CD4-positive, alpha-beta T cell (primary cell): ENCODE measurements at regions not wholly inside any gene's neighbourhood (a gene's known extent, or its start where the extent isn't known, plus 50 kb on each side); places are given as distances from the start of the nearest gene placed in this dataset.

ENCODE experiments used
- ATAC-seq: fragments of 200-7000 bp; cut with Tn5 transposase; one replicate; pipeline ENCODE4 v1.10.0; 2022; ENCODE audit warnings: mild to moderate bottlenecking; ENCODE audit not compliant: poor library complexity
- CTCF ChIA-PET: fragments of 350-600 bp; sonication (Branson Sonifier 250); formaldehyde crosslinking; loops from one replicate; lab custom pipeline; 2021; ENCODE audit warnings: antibody characterized with exemption, inconsistent platforms; lab: Charles Lee
- POLR2A ChIA-PET: fragments of 350-600 bp; sonication (Branson Sonifier 250); formaldehyde crosslinking; loops from one replicate; lab custom pipeline; 2021; ENCODE audit warnings: antibody characterized with exemption, inconsistent platforms; lab: Charles Lee
- DNase-seq, 14 experiments: peaks; one replicate each; pipeline ENCODE4 v3.0.0-alpha.2; 2013 to 2020; ENCODE audit warnings: mixed read lengths in 2 of 14
- H3K27ac ChIP-seq, 2 donors: one replicate each; pipeline versions ENCODE4 v1.5.1 to v1.7.0; 2013; ENCODE audit warnings: low read length in 2 of 2, low read depth in 1 of 2, mild to moderate bottlenecking in 1 of 2
- H3K27me3 ChIP-seq, 2 experiments: 1 replicate in 1 of 2; 2 replicates in 1 of 2; pipeline versions ENCODE4 v1.6.1 to v1.7.0; 2013; ENCODE audit warnings: low read length in 2 of 2, control low read depth in 1 of 2, mild to moderate bottlenecking in 1 of 2, moderate library complexity in 1 of 2; ENCODE audit not compliant: insufficient read depth in 2 of 2, control insufficient read depth in 1 of 2
- H3K36me3 ChIP-seq: one replicate; pipeline ENCODE4 v1.6.1; 2013; ENCODE audit warnings: low read length, control low read depth; ENCODE audit not compliant: insufficient read depth
- H3K4me1 ChIP-seq: one replicate; pipeline ENCODE4 v1.6.1; 2013; ENCODE audit warnings: low read length, control low read depth; ENCODE audit not compliant: insufficient read depth
- H3K4me3 ChIP-seq: one replicate; pipeline ENCODE4 v1.5.1; 2013; ENCODE audit warnings: mild to moderate bottlenecking, low read length, moderate library complexity
- H3K9me3 ChIP-seq, 2 experiments: 1 replicate in 1 of 2; 2 replicates in 1 of 2; pipeline versions ENCODE4 v1.6.1 to v1.7.0; 2013; ENCODE audit warnings: low read length in 2 of 2, mild to moderate bottlenecking in 2 of 2, control low read depth in 1 of 2, moderate library complexity in 1 of 2; ENCODE audit not compliant: control insufficient read depth in 1 of 2, insufficient read depth in 1 of 2
- H3K27ac Mint-ChIP-seq: one replicate; pipeline ENCODE4 v1.8.0; 2020; ENCODE audit warnings: mixed read lengths
- H3K27me3 Mint-ChIP-seq: one replicate; pipeline ENCODE4 v1.8.0; 2021; ENCODE audit warnings: mixed read lengths
- H3K36me3 Mint-ChIP-seq: one replicate; pipeline ENCODE4 v1.8.0; 2021; ENCODE audit warnings: low read depth, mixed read lengths
- H3K4me1 Mint-ChIP-seq: one replicate; pipeline ENCODE4 v1.8.0; 2021; ENCODE audit warnings: low read depth, mixed read lengths
- H3K4me3 Mint-ChIP-seq: one replicate; pipeline ENCODE4 v1.8.0; 2020; ENCODE audit warnings: mild to moderate bottlenecking, mixed read lengths
- H3K9me3 Mint-ChIP-seq: one replicate; pipeline ENCODE4 v1.8.0; 2020; ENCODE audit warnings: mixed read lengths
- CTCF ChIP-seq: fragments of 200-600 bp; IDR thresholded peaks from one replicate; pipeline ENCODE4 v1.8.0; 2022; ENCODE audit warnings: antibody characterized with exemption, mild to moderate bottlenecking
- intact Hi-C, 2 experiments: fragments of 100-400 bp; cut with DNase I in 1 of 2; cut with micrococcal nuclease in 1 of 2; formaldehyde crosslinking; loops; one replicate each; pipeline versions ENCODE4 v1.15.1 to v1.9.0; 2023 to 2025; cut with DNase I, micrococcal nuclease

DNA sequence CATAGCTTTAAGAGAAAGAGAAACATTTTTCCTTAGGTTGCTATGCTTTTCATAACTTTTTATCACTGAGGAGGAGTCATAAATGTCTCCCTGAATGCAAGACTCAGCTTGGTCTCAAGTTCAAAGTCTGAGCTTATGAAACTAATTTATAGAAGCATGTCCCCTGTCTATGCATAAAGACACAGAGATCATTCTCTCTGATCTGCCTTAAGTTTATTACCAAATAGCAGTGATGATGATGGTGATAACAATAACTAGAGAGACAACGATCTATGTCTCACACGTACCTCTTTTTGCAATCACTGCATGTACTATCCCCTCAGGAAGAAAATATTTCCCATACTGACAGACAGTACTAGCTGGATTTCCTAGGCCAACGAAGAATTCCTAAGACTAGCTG lies 266.4 kb upstream of the G2E3 start:
- H3K36me3 ChIP-seq: no peaks in the 10 kb centered on the region
- H3K4me3 ChIP-seq: no peak overlapping the region
- DNase-seq (no peak), ATAC-seq (no peak)
- no peaks in the 10 kb centered on the region for H3K4me1 ChIP-seq
- no peaks in the 10 kb centered on the region for H3K27me3 ChIP-seq
- intact Hi-C loops: no loop called here
- H3K27ac Mint-ChIP-seq: no peak overlapping the region
- H3K27me3 Mint-ChIP-seq: peaks cover 22% of the 10 kb centered on the region
- H3K9me3 ChIP-seq: no peaks in the 10 kb centered on the region
- no peak for TF ChIP-seq CTCF
- H3K9me3 Mint-ChIP-seq: no peaks in the 10 kb centered on the region
- no peak overlapping the region for H3K4me3 Mint-ChIP-seq
- ChIA-PET CTCF (no interaction called here), POLR2A (no interaction called here)
- H3K36me3 Mint-ChIP-seq: no peaks in the 10 kb centered on the region
- H3K4me1 Mint-ChIP-seq: no peaks in the 10 kb centered on the region
- H3K27ac ChIP-seq: no peak overlapping the region

GRCh38 chr14:30295980-30296379 lies 263.0 kb upstream of the G2E3 start:
- no peaks in the 10 kb centered on the region for H3K4me1 Mint-ChIP-seq
- H3K27ac Mint-ChIP-seq: no peak overlapping the region
- Histone ChIP-seq H3K27me3 (no peaks in the 10 kb centered on the region), H3K36me3 (no peaks in the 10 kb centered on the region), H3K4me3 (no peak overlapping the region), H3K4me1 (no peaks in the 10 kb centered on the region), H3K9me3 (no peaks in the 10 kb centered on the region), H3K27ac (no peak overlapping the region)
- POLR2A ChIA-PET: no interaction called here
- no peak for TF ChIP-seq CTCF
- no peak for DNase-seq
- H3K36me3 Mint-ChIP-seq: no peaks in the 10 kb centered on the region
- intact Hi-C loops: no loop called here
- H3K9me3 Mint-ChIP-seq: no peaks in the 10 kb centered on the region
- CTCF ChIA-PET: no interaction called here
- no peak for ATAC-seq
- H3K27me3 Mint-ChIP-seq: peaks cover 22% of the 10 kb centered on the region
- H3K4me3 Mint-ChIP-seq: no peak overlapping the region

GRCh38 chr14:30296931-30297405 lies 262.0 kb upstream of the G2E3 start:
- Mint-ChIP-seq H3K36me3 (no peaks in the 10 kb centered on the region), H3K4me3 (no peak overlapping the region), H3K27me3 (peaks cover 20% of the 10 kb centered on the region), H3K27ac (no peak overlapping the region), H3K9me3 (no peaks in the 10 kb centered on the region), H3K4me1 (no peaks in the 10 kb centered on the region)
- Histone ChIP-seq H3K27ac (no peak overlapping the region), H3K27me3 (no peaks in the 10 kb centered on the region), H3K36me3 (no peaks in the 10 kb centered on the region), H3K4me3 (no peak overlapping the region), H3K4me1 (no peaks in the 10 kb centered on the region), H3K9me3 (no peaks in the 10 kb centered on the region)
- no peak for TF ChIP-seq CTCF
- DNase-seq (no peak), ATAC-seq (no peak)
- ChIA-PET POLR2A (no interaction called here), CTCF (no interaction called here)
- intact Hi-C loops: no loop called here
